HEK293T (cell line): ENCODE measurements at regions not wholly inside any gene's neighbourhood (a gene's known extent, or its start where the extent isn't known, plus 50 kb on each side); places are given as distances from the start of the nearest gene placed in this dataset.

Source experiments
- CTCF ChIA-PET: fragments of 350-600 bp; formaldehyde crosslinking; extraction: SDS; loops from one replicate; lab custom pipeline; 2021; ENCODE audit warnings: antibody characterized with exemption, inconsistent platforms; lab: Yijun Ruan, JAX
- POLR2A ChIA-PET: fragments of 350-600 bp; formaldehyde crosslinking; extraction: SDS; loops from one replicate; lab custom pipeline; 2020; ENCODE audit warnings: antibody characterized with exemption, inconsistent platforms; lab: Yijun Ruan, JAX
- DNase-seq: peaks from one replicate; pipeline ENCODE4 v3.0.0; 2012; ENCODE audit warnings: mixed read lengths; ENCODE audit errors: extremely low spot score
- ARNT ChIP-seq: fragments of 450-650 bp; IDR thresholded peaks from 2 replicates; pipeline ENCODE4 v1.6.1; 2017; ENCODE audit warnings: mild to moderate bottlenecking
- BHLHE40 ChIP-seq: fragments of 450-650 bp; IDR thresholded peaks from 2 replicates; pipeline ENCODE4 v1.6.1; 2016; ENCODE audit warnings: mild to moderate bottlenecking, moderate library complexity, borderline replicate concordance
- CTBP1 ChIP-seq: fragments of 450-650 bp; IDR thresholded peaks from 2 replicates; pipeline ENCODE4 v1.6.1; 2016; ENCODE audit warnings: borderline replicate concordance
- ELF4 ChIP-seq: fragments of 450-650 bp; IDR thresholded peaks from 2 replicates; pipeline ENCODE4 v1.6.1; 2017; ENCODE audit warnings: antibody characterized with exemption
- FOXA1 ChIP-seq: fragments of 450-650 bp; IDR thresholded peaks from 2 replicates; pipeline ENCODE4 v1.6.1; 2016; ENCODE audit warnings: mild to moderate bottlenecking
- FOXK2 ChIP-seq: fragments of 450-650 bp; IDR thresholded peaks from 2 replicates; pipeline ENCODE4 v1.6.1; 2016; ENCODE audit warnings: mild to moderate bottlenecking
- FOXM1 ChIP-seq: fragments of 450-650 bp; IDR thresholded peaks from 2 replicates; pipeline ENCODE4 v1.6.1; 2017; ENCODE audit warnings: mild to moderate bottlenecking, borderline replicate concordance
- HDGF ChIP-seq: fragments of 450-650 bp; IDR thresholded peaks from 2 replicates; pipeline ENCODE4 v1.6.1; 2017; ENCODE audit warnings: antibody characterized with exemption, borderline replicate concordance
- L3MBTL2 ChIP-seq: fragments of 450-650 bp; conservative IDR thresholded peaks from 2 replicates; pipeline ENCODE4 v1.6.1; 2016; ENCODE audit warnings: mild to moderate bottlenecking
- LEF1 ChIP-seq: fragments of 450-650 bp; IDR thresholded peaks from 2 replicates; pipeline ENCODE4 v1.6.1; 2017; ENCODE audit warnings: mild to moderate bottlenecking, borderline replicate concordance
- NFRKB ChIP-seq: fragments of 450-650 bp; IDR thresholded peaks from 2 replicates; pipeline ENCODE4 v1.6.1; 2016; ENCODE audit warnings: mild to moderate bottlenecking, moderate library complexity
- PKNOX1 ChIP-seq: fragments of 450-650 bp; IDR thresholded peaks from 2 replicates; pipeline ENCODE4 v1.6.1; 2016
- SP1 ChIP-seq: fragments of 450-650 bp; IDR thresholded peaks from 2 replicates; pipeline ENCODE4 v1.6.1; 2017
- SUZ12 ChIP-seq: fragments of 450-650 bp; IDR thresholded peaks from 2 replicates; pipeline ENCODE4 v1.6.1; 2016; ENCODE audit warnings: mild to moderate bottlenecking
- TARDBP ChIP-seq: fragments of 450-650 bp; IDR thresholded peaks from 2 replicates; pipeline ENCODE4 v1.6.1; 2016
- ZNF384 ChIP-seq: fragments of 450-650 bp; IDR thresholded peaks from 2 replicates; pipeline ENCODE4 v1.6.1; 2016

DNA sequence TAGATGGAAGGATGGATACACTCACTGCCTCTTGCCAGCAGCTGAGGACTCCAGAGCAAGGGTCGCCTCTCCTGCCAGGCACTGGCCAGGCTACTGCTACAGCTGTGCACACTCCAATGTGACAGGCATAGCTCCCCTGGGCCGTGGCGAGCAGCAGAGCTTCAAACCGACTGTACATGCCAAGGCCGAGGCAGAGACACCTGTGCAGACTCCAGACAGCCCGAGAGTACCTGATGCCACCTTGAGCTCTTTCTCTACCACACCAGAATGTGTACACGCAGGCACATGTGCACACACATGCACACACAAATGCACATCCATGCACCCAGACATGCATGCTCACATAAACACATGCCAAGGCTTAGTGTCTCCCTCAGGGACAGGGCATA, 508.3 kb upstream of the MYT1L start:
- ChIA-PET POLR2A (no interaction called here), CTCF (no interaction called here)
- TF ChIP-seq SP1 (no peak), CTBP1 (no peak)
- DNase-seq: no peak

- CTCF ChIA-PET: no interaction called here
- DNase-seq: no peak
- POLR2A ChIA-PET: no interaction called here
- TF ChIP-seq LEF1 (no peak), FOXA1 (no peak), ZNF384 (no peak), PKNOX1 (no peak), ARNT (no peak), SP1 (no peak), L3MBTL2 (no peak)
Measured at GRCh38 chr2:2838548-2838845, 507.4 kb upstream of the MYT1L start.

DNA sequence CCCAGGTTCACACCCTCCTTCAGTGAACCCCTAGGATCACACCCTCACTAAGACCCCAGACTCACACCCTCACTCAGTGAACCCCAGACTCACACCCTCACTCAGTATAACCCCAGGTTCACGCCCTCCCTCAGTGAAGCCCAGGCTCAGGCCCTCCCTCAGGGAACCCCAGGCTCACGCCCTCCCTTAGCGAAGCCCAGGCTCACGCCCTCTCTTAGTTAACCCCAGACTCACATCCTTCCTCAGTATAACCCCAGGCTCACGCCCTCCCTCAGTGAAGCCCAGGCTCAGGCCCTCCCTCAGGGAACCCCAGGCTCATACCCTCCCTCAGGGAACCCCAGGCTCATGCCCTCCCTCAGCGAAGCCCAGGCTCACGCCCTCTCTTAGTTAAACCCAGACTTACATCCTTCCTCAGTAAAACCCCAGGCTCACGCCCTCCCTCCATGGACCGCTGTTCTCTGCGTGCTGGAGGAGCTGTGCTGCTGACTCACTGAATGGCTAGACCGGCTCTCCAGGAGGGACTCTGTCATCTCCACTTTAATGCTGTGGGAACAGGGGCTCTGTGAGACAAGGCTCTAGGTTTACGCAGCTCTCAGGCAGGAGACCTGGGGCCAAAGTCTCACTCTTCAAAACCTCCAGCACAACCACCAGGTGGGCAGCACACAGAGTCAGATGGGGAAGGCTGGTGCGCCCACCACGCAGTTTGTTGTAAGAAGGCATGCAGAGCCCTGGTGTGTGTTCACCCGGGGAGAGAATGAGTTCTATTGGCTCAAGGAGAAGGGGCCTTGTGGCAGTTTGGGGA, 506.9 kb upstream of the MYT1L start:
- ChIA-PET POLR2A (no interaction called here), CTCF (no interaction called here)
- no peak for DNase-seq
- TF ChIP-seq LEF1 (no peak), FOXK2 (no peak), L3MBTL2 (no peak), ELF4 (no peak), BHLHE40 (no peak), ZNF384 (no peak), SP1 (no peak), FOXA1 (no peak), FOXM1 (no peak), TARDBP (no peak), PKNOX1 (no peak)

DNA sequence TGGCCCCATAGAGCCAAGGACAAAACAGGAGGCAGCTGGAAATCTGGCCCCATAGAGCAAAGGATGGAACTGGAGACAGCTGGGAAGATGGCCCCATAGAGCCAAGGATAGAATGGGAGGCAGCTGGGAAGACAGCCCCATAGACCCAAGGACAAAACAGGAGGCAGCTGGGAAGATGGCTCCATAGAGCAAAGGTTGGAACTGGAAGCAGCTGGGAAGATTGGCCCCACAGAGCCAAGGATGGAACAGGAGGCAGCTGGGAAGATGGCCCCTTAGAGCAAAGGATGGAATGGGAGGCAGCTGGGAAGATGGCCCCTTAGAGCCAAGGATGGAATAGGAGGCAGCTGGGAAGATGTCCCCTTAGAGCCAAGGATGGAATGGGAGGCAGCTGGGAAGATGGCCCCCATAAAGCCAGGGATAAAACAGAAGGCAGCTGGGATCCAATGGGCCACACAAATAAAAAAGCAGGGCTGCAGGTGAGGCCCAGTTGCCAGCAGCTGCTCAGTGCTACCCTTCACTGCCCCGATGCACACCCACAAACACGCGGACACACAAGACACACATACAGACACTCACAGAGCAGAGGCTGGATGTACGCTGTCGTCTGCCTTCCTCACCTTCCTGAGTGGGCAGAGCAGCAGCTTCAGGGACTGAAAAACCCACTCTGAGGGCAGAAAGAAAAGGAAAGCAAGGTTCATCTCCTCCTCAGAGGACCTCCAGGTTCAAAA, 505.4 kb upstream of the MYT1L start:
- ChIA-PET POLR2A (no interaction called here), CTCF (no interaction called here)
- no peak for DNase-seq
- no peak for TF ChIP-seq ARNT
- TF ChIP-seq HDGF: no peak
- TF ChIP-seq LEF1: no peak
- no peak for TF ChIP-seq CTBP1
- no peak for TF ChIP-seq SP1
- no peak for TF ChIP-seq TARDBP
- TF ChIP-seq L3MBTL2: no peak
- TF ChIP-seq FOXK2: no peak
- no peak for TF ChIP-seq ZNF384
- TF ChIP-seq NFRKB: no peak
- no peak for TF ChIP-seq PKNOX1
- TF ChIP-seq SUZ12: no peak
- no peak for TF ChIP-seq FOXA1
- TF ChIP-seq FOXM1: no peak
- no peak for TF ChIP-seq BHLHE40
- no peak for TF ChIP-seq ELF4

DNA sequence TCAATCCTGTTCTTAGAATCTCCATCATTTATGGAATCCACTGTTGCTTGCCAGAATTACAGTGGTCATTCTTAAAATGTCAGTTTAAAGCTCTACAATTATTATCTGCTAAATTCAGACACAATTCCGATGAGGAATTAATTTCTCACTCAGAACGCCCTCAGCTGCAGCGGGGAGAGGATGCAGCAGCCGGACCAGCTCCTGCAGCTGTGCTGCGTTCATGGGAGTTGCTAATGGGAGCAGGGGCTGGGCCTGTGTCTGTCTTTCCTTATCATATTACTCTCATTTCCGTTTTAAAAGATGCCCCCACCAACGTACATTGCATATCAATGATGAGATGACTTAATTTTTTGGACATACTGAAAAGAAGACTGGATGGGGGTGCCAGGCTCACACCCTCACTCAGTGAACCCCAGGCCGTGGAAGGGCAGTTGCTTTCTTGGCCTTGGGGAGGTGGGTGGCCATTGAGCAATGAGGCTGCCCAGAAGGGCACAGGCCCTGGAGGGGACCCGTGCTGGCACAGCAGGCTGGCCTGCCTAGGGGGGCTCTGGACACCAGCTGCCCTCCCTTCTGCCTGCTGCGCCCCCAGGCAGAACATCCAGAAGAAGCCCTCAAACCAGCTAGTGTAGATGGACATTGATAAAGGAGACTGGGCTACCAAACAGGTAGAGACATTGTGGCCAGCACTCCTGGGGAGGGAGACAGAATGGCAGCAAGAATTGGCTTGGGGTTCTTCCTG, 503.6 kb upstream of the MYT1L start:
- POLR2A ChIA-PET: no interaction called here
- no peak for TF ChIP-seq BHLHE40
- TF ChIP-seq L3MBTL2: no peak
- TF ChIP-seq ARNT: no peak
- TF ChIP-seq FOXA1: no peak
- TF ChIP-seq NFRKB: no peak
- TF ChIP-seq HDGF: no peak
- no peak for TF ChIP-seq LEF1
- no peak for TF ChIP-seq SUZ12
- no peak for DNase-seq
- CTCF ChIA-PET: no interaction called here

DNA sequence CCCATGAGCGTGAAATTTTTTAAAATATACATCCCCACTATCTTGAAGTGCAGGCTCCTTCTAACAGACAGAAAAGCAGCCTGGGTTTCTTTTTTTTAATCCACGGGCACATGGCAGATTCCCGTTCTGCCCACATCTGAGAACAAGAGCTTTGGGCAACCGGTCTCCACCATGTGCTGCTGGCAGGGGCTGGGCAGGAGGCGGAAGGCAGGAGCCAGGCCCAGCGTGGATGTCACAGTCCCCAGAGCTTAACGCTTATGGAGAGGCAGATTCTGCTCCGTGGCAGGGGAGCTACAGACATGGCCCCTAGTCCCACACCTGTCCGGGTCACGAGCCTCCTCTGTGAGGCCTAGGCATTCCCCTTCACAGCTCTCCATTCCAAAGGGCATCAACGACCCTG, 503.0 kb upstream of the MYT1L start:
- no peak for DNase-seq
- CTCF ChIA-PET: no interaction called here
- TF ChIP-seq BHLHE40: no peak
- TF ChIP-seq HDGF: no peak
- no peak for TF ChIP-seq FOXK2
- no peak for TF ChIP-seq NFRKB
- TF ChIP-seq CTBP1: no peak
- no peak for TF ChIP-seq FOXA1
- no peak for TF ChIP-seq L3MBTL2
- TF ChIP-seq ARNT: no peak
- no peak for TF ChIP-seq ELF4
- TF ChIP-seq FOXM1: no peak
- TF ChIP-seq ZNF384: no peak
- POLR2A ChIA-PET: no interaction called here
